ENCODE measurements at regions not wholly inside any gene's neighbourhood (a gene's known extent, or its start where the extent isn't known, plus 50 kb on each side); places are given as distances from the start of the nearest gene placed in this dataset.

GRCh38 chr7:114087653-114088469, 169.1 kb upstream of the PPP1R3A start:
- H3K4me1 ChIP-seq (ENCODE audit: control insufficient read depth, extremely low read depth, insufficient read depth, low read length), result no peaks in the 10 kb centered on the region
- H3K27ac ChIP-seq (ENCODE audit: insufficient read depth, low read length), result no peak overlapping the region
- H3K9me3 ChIP-seq (ENCODE audit: control insufficient read depth, insufficient read depth, low read depth, low read length), result no peaks in the 10 kb centered on the region
- no peaks in the 10 kb centered on the region for H4K20me1 ChIP-seq (ENCODE audit: control insufficient read depth, extremely low read depth, insufficient read depth, low read length)
- H3K9ac ChIP-seq (ENCODE audit: insufficient read depth, low read length), result no peak overlapping the region
- peak overlapping the region; percentile 28 to 91 (median 50) for H3K4me3 ChIP-seq (replicated peaks in 1 of 4; ENCODE audit: control extremely low read depth in 1 of 4, insufficient read depth in 1 of 4, low read depth in 3 of 4, low read length in 4 of 4)
- no peaks in the 10 kb centered on the region for H3K36me3 ChIP-seq (ENCODE audit: control insufficient read depth, insufficient read depth, low read length)
- H3K4me2 ChIP-seq (ENCODE audit: extremely low read depth, insufficient read depth, low read length), result peak overlapping the region; percentile 62
- TF ChIP-seq EZH2 (IDR thresholded peaks at IDR 0.05; ENCODE audit: low read length, missing control alignments) (no peak), CTCF (conservative IDR thresholded peaks at IDR 0.05 in 1 of 2, IDR thresholded peaks at IDR 0.05 in 1 of 2; ENCODE audit: low read depth in 1 of 2, low read length in 2 of 2) (no peak)
- H3K27me3 ChIP-seq (ENCODE audit: control insufficient read depth, insufficient read depth, low read length), result peaks cover 21% of the 10 kb centered on the region
- H3K79me2 ChIP-seq (ENCODE audit: control insufficient read depth, insufficient read depth, low read length), result no peaks in the 10 kb centered on the region
- peak in 1 of 2 donors; percentile 8 for DNase-seq (ENCODE audit: low read depth in 2 of 2)
- no peak overlapping the region for H2AFZ ChIP-seq (ENCODE audit: low read length)

- Histone ChIP-seq H3K4me2 (ENCODE audit: extremely low read depth, insufficient read depth, low read length) (peak overlapping the region; percentile 97), H3K4me3 (replicated peaks in 1 of 4; ENCODE audit: control extremely low read depth in 1 of 4, insufficient read depth in 1 of 4, low read depth in 3 of 4, low read length in 4 of 4) (peak overlapping the region; percentile 77 to 91 (median 86)), H3K9me3 (ENCODE audit: control insufficient read depth, insufficient read depth, low read depth, low read length) (no peaks in the 10 kb centered on the region), H2AFZ (ENCODE audit: low read length) (peak overlapping the region; percentile 81), H3K36me3 (ENCODE audit: control insufficient read depth, insufficient read depth, low read length) (no peaks in the 10 kb centered on the region), H3K9ac (ENCODE audit: insufficient read depth, low read length) (peak overlapping the region; percentile 62), H3K27me3 (ENCODE audit: control insufficient read depth, insufficient read depth, low read length) (peaks cover 27% of the 10 kb centered on the region), H4K20me1 (ENCODE audit: control insufficient read depth, extremely low read depth, insufficient read depth, low read length) (no peaks in the 10 kb centered on the region), H3K79me2 (ENCODE audit: control insufficient read depth, insufficient read depth, low read length) (no peaks in the 10 kb centered on the region), H3K4me1 (ENCODE audit: control insufficient read depth, extremely low read depth, insufficient read depth, low read length) (no peaks in the 10 kb centered on the region), H3K27ac (ENCODE audit: insufficient read depth, low read length) (peak overlapping the region; percentile 32)
- peak; percentile 43 to 57 for DNase-seq (ENCODE audit: low read depth in 2 of 2)
- TF ChIP-seq EZH2 (IDR thresholded peaks at IDR 0.05; ENCODE audit: low read length, missing control alignments), result no peak
- no peak for TF ChIP-seq CTCF (conservative IDR thresholded peaks at IDR 0.05 in 1 of 2, IDR thresholded peaks at IDR 0.05 in 1 of 2; ENCODE audit: low read depth in 1 of 2, low read length in 2 of 2)
Observed at GRCh38 chr7:114086914-114087652, 168.3 kb upstream of the PPP1R3A start.

- H3K4me2 ChIP-seq (ENCODE audit: extremely low read depth, insufficient read depth, low read length), result peak overlapping the region; percentile 97
- peaks cover 27% of the 10 kb centered on the region for H3K27me3 ChIP-seq (ENCODE audit: control insufficient read depth, insufficient read depth, low read length)
- no peak overlapping the region for H3K27ac ChIP-seq (ENCODE audit: insufficient read depth, low read length)
- TF ChIP-seq CTCF (conservative IDR thresholded peaks at IDR 0.05 in 1 of 2, IDR thresholded peaks at IDR 0.05 in 1 of 2; ENCODE audit: low read depth in 1 of 2, low read length in 2 of 2), result no peak
- TF ChIP-seq EZH2 (IDR thresholded peaks at IDR 0.05; ENCODE audit: low read length, missing control alignments), result peak; percentile 17
- H3K4me3 ChIP-seq (replicated peaks in 1 of 4; ENCODE audit: control extremely low read depth in 1 of 4, insufficient read depth in 1 of 4, low read depth in 3 of 4, low read length in 4 of 4), result peak overlapping the region; percentile 77 to 91 (median 86)
- DNase-seq (ENCODE audit: low read depth in 2 of 2), result peak in 1 of 2 donors; percentile 6
- H2AFZ ChIP-seq (ENCODE audit: low read length), result peak overlapping the region; percentile 71
- no peaks in the 10 kb centered on the region for H3K79me2 ChIP-seq (ENCODE audit: control insufficient read depth, insufficient read depth, low read length)
- no peaks in the 10 kb centered on the region for H3K4me1 ChIP-seq (ENCODE audit: control insufficient read depth, extremely low read depth, insufficient read depth, low read length)
- no peaks in the 10 kb centered on the region for H3K9me3 ChIP-seq (ENCODE audit: control insufficient read depth, insufficient read depth, low read depth, low read length)
- peak overlapping the region; percentile 62 for H3K9ac ChIP-seq (ENCODE audit: insufficient read depth, low read length)
- no peaks in the 10 kb centered on the region for H4K20me1 ChIP-seq (ENCODE audit: control insufficient read depth, extremely low read depth, insufficient read depth, low read length)
- H3K36me3 ChIP-seq (ENCODE audit: control insufficient read depth, insufficient read depth, low read length), result no peaks in the 10 kb centered on the region
Observed at GRCh38 chr7:114086537-114086913, 167.7 kb upstream of the PPP1R3A start.
